GM20000 (cell line): ENCODE measurements at regions not wholly inside any gene's neighbourhood (a gene's known extent, or its start where the extent isn't known, plus 50 kb on each side); places are given as distances from the start of the nearest gene placed in this dataset.

Experiments
- DNase-seq: peaks from one replicate; pipeline ENCODE4 v3.0.0; 2012; ENCODE audit warnings: low spot score
- CTCF ChIP-seq: IDR thresholded peaks from 2 replicates; pipeline ENCODE4 v1.5.1; 2012; ENCODE audit warnings: mild to moderate bottlenecking, control low read depth; ENCODE audit errors: extremely low read depth, missing control alignments

GRCh38 chr11:79546351-79546750, 105.5 kb upstream of the TENM4 start:
- no peak for DNase-seq

GRCh38 chr11:79544361-79544760, 103.5 kb upstream of the TENM4 start:
- no peak for DNase-seq
- no peak for TF ChIP-seq CTCF

More at GRCh38 chr11:79546351-79546750, 105.5 kb upstream of the TENM4 start:
- TF ChIP-seq CTCF = no peak

GRCh38 chr11:79543101-79543500, 102.3 kb upstream of the TENM4 start:
- no peak for DNase-seq
- no peak for TF ChIP-seq CTCF

GRCh38 chr11:79541466-79541865, 100.6 kb upstream of the TENM4 start:
- no peak for TF ChIP-seq CTCF
- DNase-seq = no peak

GRCh38 chr11:79538775-79539174, 97.9 kb upstream of the TENM4 start:
- TF ChIP-seq CTCF = no peak
- DNase-seq = no peak

GRCh38 chr11:79536155-79536917, 95.5 kb upstream of the TENM4 start:
- no peak for DNase-seq
- no peak for TF ChIP-seq CTCF

GRCh38 chr11:79535606-79536005, 94.8 kb upstream of the TENM4 start:
- TF ChIP-seq CTCF = no peak
- DNase-seq = no peak
